ENCODE measurements at regions not wholly inside any gene's neighbourhood (a gene's known extent, or its start where the extent isn't known, plus 50 kb on each side); places are given as distances from the start of the nearest gene placed in this dataset.

DNA sequence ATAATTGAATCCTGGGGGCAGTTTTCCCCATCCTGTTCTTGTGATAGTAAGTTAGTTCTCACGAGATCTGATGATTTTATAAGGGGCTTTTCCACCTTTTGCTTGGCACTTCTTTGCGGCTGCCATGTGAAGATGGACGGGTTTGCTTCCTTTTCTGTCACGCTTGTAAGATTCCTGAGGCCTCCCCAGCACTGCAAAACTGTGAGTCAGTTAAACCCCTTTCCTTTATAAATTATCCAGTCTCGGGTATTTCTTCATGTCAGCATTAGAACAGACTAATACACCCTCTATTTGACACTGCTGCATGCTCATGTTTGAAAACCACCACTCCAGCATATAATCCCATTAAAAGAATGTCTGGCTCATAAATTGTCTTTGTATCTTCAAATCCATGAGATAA, 264.4 kb upstream of the ITM2A start:
- TF ChIP-seq, protein P1, sequence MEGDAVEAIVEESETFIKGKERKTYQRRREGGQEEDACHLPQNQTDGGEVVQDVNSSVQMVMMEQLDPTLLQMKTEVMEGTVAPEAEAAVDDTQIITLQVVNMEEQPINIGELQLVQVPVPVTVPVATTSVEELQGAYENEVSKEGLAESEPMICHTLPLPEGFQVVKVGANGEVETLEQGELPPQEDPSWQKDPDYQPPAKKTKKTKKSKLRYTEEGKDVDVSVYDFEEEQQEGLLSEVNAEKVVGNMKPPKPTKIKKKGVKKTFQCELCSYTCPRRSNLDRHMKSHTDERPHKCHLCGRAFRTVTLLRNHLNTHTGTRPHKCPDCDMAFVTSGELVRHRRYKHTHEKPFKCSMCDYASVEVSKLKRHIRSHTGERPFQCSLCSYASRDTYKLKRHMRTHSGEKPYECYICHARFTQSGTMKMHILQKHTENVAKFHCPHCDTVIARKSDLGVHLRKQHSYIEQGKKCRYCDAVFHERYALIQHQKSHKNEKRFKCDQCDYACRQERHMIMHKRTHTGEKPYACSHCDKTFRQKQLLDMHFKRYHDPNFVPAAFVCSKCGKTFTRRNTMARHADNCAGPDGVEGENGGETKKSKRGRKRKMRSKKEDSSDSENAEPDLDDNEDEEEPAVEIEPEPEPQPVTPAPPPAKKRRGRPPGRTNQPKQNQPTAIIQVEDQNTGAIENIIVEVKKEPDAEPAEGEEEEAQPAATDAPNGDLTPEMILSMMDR (IDR thresholded peaks at IDR 0.05): no peak
- no peak for TF ChIP-seq RARB (CRISPR knock-in tag; IDR thresholded peaks at IDR 0.05)

All from A549 (cell line).